Osteocyte (in vitro differentiated cells): ENCODE measurements at regions not wholly inside any gene's neighbourhood (a gene's known extent, or its start where the extent isn't known, plus 50 kb on each side); places are given as distances from the start of the nearest gene placed in this dataset.
A peak's percentile ranks its signal among the peaks of the same experiment; 100 is the strongest.

Experiments
- DNase-seq: peaks from one replicate; pipeline ENCODE4 v3.0.0; 2021; ENCODE audit warnings: mixed read lengths; ENCODE audit not compliant: unreplicated experiment; ENCODE audit errors: extremely low spot score
- H3K27ac Mint-ChIP-seq: one replicate; pipeline ENCODE4 v1.8.0; 2021; ENCODE audit warnings: mild to moderate bottlenecking, mixed read lengths; ENCODE audit not compliant: unreplicated experiment
- H3K27me3 Mint-ChIP-seq: one replicate; pipeline ENCODE4 v1.8.0; 2021; ENCODE audit warnings: mixed read lengths; ENCODE audit not compliant: unreplicated experiment
- H3K36me3 Mint-ChIP-seq: one replicate; pipeline ENCODE4 v1.8.0; 2021; ENCODE audit warnings: mixed read lengths; ENCODE audit not compliant: unreplicated experiment
- H3K4me1 Mint-ChIP-seq: one replicate; pipeline ENCODE4 v1.8.0; 2021; ENCODE audit warnings: mixed read lengths; ENCODE audit not compliant: unreplicated experiment
- H3K4me3 Mint-ChIP-seq: one replicate; pipeline ENCODE4 v1.8.0; 2021; ENCODE audit warnings: mild to moderate bottlenecking, moderate library complexity, mixed read lengths; ENCODE audit not compliant: unreplicated experiment
- H3K9me3 Mint-ChIP-seq: one replicate; pipeline ENCODE4 v1.8.0; 2021; ENCODE audit warnings: mixed read lengths; ENCODE audit not compliant: unreplicated experiment
- TF ChIP-seq, protein P1 (sequence below): fragments of 200-600 bp; sonication (generic); IDR thresholded peaks from 2 replicates; pipeline ENCODE4 v1.5.0; 2021; ENCODE audit warnings: antibody characterized with exemption, mild to moderate bottlenecking, moderate library complexity

DNA sequence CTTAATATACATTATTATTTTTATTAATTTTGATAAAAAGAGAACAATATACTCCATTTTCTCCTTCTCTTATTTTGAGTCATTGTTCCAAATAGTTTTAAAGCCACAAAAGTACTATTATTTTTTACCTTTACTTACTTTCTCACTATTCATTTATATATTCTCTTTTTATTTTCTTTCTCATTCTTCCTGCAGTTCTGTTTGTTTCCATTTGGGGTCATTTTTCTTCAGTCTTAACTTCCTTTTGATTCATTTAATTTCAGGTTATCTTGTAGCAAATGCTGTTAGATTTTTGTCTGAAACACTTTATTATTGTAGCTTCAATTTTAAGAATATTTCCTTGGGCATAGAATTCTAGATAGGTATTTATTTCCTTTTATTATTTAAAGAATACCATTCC, 438.6 kb upstream of the EPHA5 start:
- TF ChIP-seq, protein P1, sequence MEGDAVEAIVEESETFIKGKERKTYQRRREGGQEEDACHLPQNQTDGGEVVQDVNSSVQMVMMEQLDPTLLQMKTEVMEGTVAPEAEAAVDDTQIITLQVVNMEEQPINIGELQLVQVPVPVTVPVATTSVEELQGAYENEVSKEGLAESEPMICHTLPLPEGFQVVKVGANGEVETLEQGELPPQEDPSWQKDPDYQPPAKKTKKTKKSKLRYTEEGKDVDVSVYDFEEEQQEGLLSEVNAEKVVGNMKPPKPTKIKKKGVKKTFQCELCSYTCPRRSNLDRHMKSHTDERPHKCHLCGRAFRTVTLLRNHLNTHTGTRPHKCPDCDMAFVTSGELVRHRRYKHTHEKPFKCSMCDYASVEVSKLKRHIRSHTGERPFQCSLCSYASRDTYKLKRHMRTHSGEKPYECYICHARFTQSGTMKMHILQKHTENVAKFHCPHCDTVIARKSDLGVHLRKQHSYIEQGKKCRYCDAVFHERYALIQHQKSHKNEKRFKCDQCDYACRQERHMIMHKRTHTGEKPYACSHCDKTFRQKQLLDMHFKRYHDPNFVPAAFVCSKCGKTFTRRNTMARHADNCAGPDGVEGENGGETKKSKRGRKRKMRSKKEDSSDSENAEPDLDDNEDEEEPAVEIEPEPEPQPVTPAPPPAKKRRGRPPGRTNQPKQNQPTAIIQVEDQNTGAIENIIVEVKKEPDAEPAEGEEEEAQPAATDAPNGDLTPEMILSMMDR: peak; percentile 22
- no peak overlapping the region for H3K4me3 Mint-ChIP-seq

DNA sequence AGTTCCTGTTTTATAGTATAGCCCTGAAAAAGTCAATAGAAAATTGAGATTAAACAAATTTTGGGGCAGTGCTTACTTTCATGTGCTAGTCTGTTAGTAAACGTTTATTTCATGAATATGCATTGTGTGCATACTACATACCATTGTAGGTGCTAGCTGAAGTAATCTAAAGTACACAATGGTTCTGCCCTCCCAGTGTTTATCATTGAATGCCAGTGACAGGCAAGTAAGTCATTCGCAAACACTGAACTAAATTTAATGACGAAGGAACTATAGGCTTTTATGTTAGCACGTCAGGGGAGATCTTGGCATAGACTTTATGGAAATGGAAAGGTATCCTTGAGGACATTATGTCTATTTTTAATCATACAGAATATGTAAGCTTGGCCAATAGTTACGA, 426.9 kb upstream of the EPHA5 start:
- Mint-ChIP-seq H3K4me3 (no peak overlapping the region), H3K36me3 (no peaks in the 10 kb centered on the region), H3K4me1 (peaks cover 8% of the 10 kb centered on the region), H3K27ac (no peak overlapping the region), H3K9me3 (no peaks in the 10 kb centered on the region), H3K27me3 (no peaks in the 10 kb centered on the region)
- TF ChIP-seq, protein P1: no peak
- DNase-seq: no peak

More for the DNA sequence above, 438.6 kb upstream of the EPHA5 start:
- Mint-ChIP-seq H3K27ac (no peak overlapping the region), H3K9me3 (peaks cover 14% of the 10 kb centered on the region), H3K27me3 (no peaks in the 10 kb centered on the region), H3K36me3 (peaks cover 5% of the 10 kb centered on the region), H3K4me1 (no peaks in the 10 kb centered on the region)
- DNase-seq: no peak

DNA sequence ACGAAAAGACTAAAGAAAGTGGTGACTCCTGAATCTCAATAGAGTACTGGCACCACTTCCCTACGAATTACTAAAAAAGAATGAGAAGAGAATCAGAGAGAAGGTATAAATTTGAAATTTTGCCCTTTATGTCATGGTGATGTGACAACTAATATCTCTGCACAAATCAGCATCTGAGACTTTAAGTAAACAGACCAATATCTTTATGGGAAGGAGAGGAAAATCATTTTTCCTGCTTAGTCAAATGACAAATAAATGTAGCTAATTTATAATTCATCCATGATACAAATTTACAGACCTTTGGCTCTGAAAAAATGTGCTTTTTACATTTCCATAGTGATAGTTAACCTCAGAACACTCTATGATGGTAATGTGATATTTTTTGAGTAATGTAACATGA, 424.8 kb upstream of the EPHA5 start:
- H3K36me3 Mint-ChIP-seq: no peaks in the 10 kb centered on the region
- TF ChIP-seq, protein P1: no peak
- no peaks in the 10 kb centered on the region for H3K27me3 Mint-ChIP-seq
- peaks cover 12% of the 10 kb centered on the region for H3K4me1 Mint-ChIP-seq
- H3K27ac Mint-ChIP-seq: no peak overlapping the region
- no peak overlapping the region for H3K4me3 Mint-ChIP-seq
- H3K9me3 Mint-ChIP-seq: peaks cover 11% of the 10 kb centered on the region
- no peak for DNase-seq

DNA sequence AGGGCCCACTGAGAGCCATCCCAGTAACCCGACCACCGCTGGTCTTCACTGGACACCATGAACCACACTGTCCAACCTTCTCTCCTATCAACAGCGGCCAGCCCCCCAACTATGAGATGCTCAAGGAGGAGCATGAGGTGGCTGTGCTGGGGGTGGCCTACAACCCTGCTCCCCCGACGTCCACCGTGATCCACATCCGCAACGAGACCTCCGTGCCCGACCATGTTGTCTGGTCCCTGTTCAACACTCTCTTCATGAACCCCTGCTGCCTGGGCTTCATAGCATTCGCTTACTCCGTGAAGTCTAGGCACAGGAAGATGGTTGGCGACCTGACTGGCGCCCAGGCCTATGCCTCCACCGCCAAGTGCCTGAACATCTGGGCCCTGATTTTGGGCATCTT, 423.8 kb upstream of the EPHA5 start:
- no peak for DNase-seq
- Mint-ChIP-seq H3K27ac (no peak overlapping the region), H3K4me1 (peaks cover 12% of the 10 kb centered on the region), H3K27me3 (no peaks in the 10 kb centered on the region), H3K9me3 (peaks cover 11% of the 10 kb centered on the region), H3K4me3 (no peak overlapping the region), H3K36me3 (no peaks in the 10 kb centered on the region)
- TF ChIP-seq, protein P1: no peak

DNA sequence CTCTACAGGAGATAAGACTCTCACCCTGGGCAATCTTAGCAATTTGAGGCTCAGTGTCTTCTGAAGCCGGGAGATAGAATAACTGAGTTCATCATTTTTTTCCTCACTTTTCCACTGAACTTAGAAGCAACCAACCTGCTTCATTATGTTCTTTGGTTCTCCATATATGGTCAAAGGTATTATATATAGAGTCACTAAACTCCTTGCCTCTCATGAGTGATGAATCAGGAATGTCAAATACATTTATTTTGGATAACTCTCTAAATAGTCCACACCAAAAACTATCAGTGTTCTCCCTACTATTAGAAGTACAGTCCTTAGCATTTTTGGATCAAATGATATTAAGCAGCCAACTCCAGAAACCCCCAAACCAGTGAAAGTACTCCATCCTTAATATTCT, 421.5 kb upstream of the EPHA5 start:
- Mint-ChIP-seq H3K4me1 (peaks cover 12% of the 10 kb centered on the region), H3K27ac (no peak overlapping the region), H3K27me3 (no peaks in the 10 kb centered on the region), H3K9me3 (peaks cover 16% of the 10 kb centered on the region), H3K4me3 (no peak overlapping the region), H3K36me3 (no peaks in the 10 kb centered on the region)
- TF ChIP-seq, protein P1: no peak
- DNase-seq: no peak
